ENCODE measurements at regions not wholly inside any gene's neighbourhood (a gene's known extent, or its start where the extent isn't known, plus 50 kb on each side); places are given as distances from the start of the nearest gene placed in this dataset.

GRCh38 chr1:56179543-56179942, 399.8 kb downstream of the PLPP3 start:
- H3K9ac ChIP-seq (ENCODE audit: low read length in 3 of 3) = no peak overlapping the region
- no peak overlapping the region for H3K27ac ChIP-seq (ENCODE audit: low read depth in 2 of 2, low read length in 2 of 2)
- no peaks in the 10 kb centered on the region for H3K9me3 ChIP-seq (ENCODE audit: control insufficient read depth in 2 of 3, insufficient read depth in 1 of 3, low read length in 3 of 3)
- H3K4me1 ChIP-seq (ENCODE audit: control insufficient read depth in 2 of 3, insufficient read depth in 2 of 3, low read depth in 1 of 3, low read length in 3 of 3) = peaks cover 0 to 3% (median 0%) of the 10 kb centered on the region in 3 donors
- H3K4me3 ChIP-seq (ENCODE audit: low read length in 3 of 3) = no peak overlapping the region
- intact Hi-C loops (cut with DNase I) = no loop called here
- no peaks in the 10 kb centered on the region for H3K27me3 ChIP-seq (ENCODE audit: control insufficient read depth, insufficient read depth, low read length)
- no peak for FAIRE-seq
- H3K36me3 ChIP-seq (ENCODE audit: control insufficient read depth in 2 of 3, insufficient read depth in 3 of 3, low read length in 3 of 3) = no peaks in the 10 kb centered on the region
- no peak for DNase-seq
- TF ChIP-seq, protein P1, sequence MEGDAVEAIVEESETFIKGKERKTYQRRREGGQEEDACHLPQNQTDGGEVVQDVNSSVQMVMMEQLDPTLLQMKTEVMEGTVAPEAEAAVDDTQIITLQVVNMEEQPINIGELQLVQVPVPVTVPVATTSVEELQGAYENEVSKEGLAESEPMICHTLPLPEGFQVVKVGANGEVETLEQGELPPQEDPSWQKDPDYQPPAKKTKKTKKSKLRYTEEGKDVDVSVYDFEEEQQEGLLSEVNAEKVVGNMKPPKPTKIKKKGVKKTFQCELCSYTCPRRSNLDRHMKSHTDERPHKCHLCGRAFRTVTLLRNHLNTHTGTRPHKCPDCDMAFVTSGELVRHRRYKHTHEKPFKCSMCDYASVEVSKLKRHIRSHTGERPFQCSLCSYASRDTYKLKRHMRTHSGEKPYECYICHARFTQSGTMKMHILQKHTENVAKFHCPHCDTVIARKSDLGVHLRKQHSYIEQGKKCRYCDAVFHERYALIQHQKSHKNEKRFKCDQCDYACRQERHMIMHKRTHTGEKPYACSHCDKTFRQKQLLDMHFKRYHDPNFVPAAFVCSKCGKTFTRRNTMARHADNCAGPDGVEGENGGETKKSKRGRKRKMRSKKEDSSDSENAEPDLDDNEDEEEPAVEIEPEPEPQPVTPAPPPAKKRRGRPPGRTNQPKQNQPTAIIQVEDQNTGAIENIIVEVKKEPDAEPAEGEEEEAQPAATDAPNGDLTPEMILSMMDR (IDR thresholded peaks at IDR 0.05; ENCODE audit: borderline replicate concordance, extremely low read depth, insufficient read depth) = no peak

DNA sequence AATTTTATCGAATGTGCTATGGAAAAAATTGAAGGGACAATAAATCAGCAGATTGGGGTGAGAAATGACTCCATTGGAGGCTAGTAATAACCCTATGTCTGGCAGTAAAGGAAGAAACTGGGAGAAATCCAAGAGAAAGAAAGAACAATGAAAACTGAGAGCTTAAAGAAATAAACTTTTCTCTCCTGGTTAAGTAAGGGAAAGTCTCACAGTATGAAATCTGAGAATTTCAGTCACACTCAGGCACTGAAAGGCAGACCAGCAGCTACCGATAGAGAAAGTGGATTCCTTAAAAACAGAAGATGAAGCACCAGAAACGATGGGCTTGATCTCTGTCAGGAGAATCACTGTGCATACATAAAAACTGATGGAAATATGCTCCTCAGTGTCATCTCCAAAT, 404.2 kb downstream of the PLPP3 start:
- intact Hi-C loops (cut with DNase I) = no loop called here
- peak in 1 of 5 donors; percentile 31 for DNase-seq
- TF ChIP-seq, protein P1 (IDR thresholded peaks at IDR 0.05; ENCODE audit: borderline replicate concordance, extremely low read depth, insufficient read depth) = no peak
- no peak overlapping the region for H3K27ac ChIP-seq (ENCODE audit: low read depth in 2 of 2, low read length in 2 of 2)
- H3K4me3 ChIP-seq (ENCODE audit: low read length in 3 of 3) = no peak overlapping the region
- no peak for FAIRE-seq
- H3K36me3 ChIP-seq (ENCODE audit: control insufficient read depth in 2 of 3, insufficient read depth in 3 of 3, low read length in 3 of 3) = no peaks in the 10 kb centered on the region
- peaks cover 0 to 3% (median 0%) of the 10 kb centered on the region in 3 donors for H3K9me3 ChIP-seq (ENCODE audit: control insufficient read depth in 2 of 3, insufficient read depth in 1 of 3, low read length in 3 of 3)
- H3K4me1 ChIP-seq (ENCODE audit: control insufficient read depth in 2 of 3, insufficient read depth in 2 of 3, low read depth in 1 of 3, low read length in 3 of 3) = peaks cover 0 to 8% (median 7%) of the 10 kb centered on the region in 3 donors
- H3K27me3 ChIP-seq (ENCODE audit: control insufficient read depth, insufficient read depth, low read length) = no peaks in the 10 kb centered on the region
- H3K9ac ChIP-seq (ENCODE audit: low read length in 3 of 3) = no peak overlapping the region

GRCh38 chr1:56174176-56174885, 405.0 kb downstream of the PLPP3 start:
- H3K9ac ChIP-seq (ENCODE audit: low read length in 3 of 3) = no peak overlapping the region
- no peak overlapping the region for H3K4me3 ChIP-seq (ENCODE audit: low read length in 3 of 3)
- H3K36me3 ChIP-seq (ENCODE audit: control insufficient read depth in 2 of 3, insufficient read depth in 3 of 3, low read length in 3 of 3) = no peaks in the 10 kb centered on the region
- intact Hi-C loops (cut with DNase I) = no loop called here
- H3K27ac ChIP-seq (ENCODE audit: low read depth in 2 of 2, low read length in 2 of 2) = no peak overlapping the region
- TF ChIP-seq, protein P1 (IDR thresholded peaks at IDR 0.05; ENCODE audit: borderline replicate concordance, extremely low read depth, insufficient read depth) = no peak
- DNase-seq (no peak), FAIRE-seq (no peak)
- peaks cover 0 to 3% (median 0%) of the 10 kb centered on the region in 3 donors for H3K9me3 ChIP-seq (ENCODE audit: control insufficient read depth in 2 of 3, insufficient read depth in 1 of 3, low read length in 3 of 3)
- no peaks in the 10 kb centered on the region for H3K27me3 ChIP-seq (ENCODE audit: control insufficient read depth, insufficient read depth, low read length)
- peaks cover 0 to 8% (median 7%) of the 10 kb centered on the region in 3 donors for H3K4me1 ChIP-seq (ENCODE audit: control insufficient read depth in 2 of 3, insufficient read depth in 2 of 3, low read depth in 1 of 3, low read length in 3 of 3)

All from kidney (tissue), 13 donors.